Natural killer cell (primary cell): ENCODE measurements at regions not wholly inside any gene's neighbourhood (a gene's known extent, or its start where the extent isn't known, plus 50 kb on each side); places are given as distances from the start of the nearest gene placed in this dataset.

ENCODE experiments used
- ATAC-seq, 3 donors: fragments of 150-1000 bp in 2 of 3; fragments of 200-7000 bp in 1 of 3; cut with Tn5 transposase; 1 replicate in 1 of 3; 2 replicates in 2 of 3; pipeline ENCODE4 v1.10.0; 2021; ENCODE audit warnings: mild to moderate bottlenecking in 2 of 3, moderate library complexity in 2 of 3
- DNase-seq, 2 donors: peaks; one replicate each; pipeline versions ENCODE4 v3.0.0 to v3.0.0-alpha.2; 2013 to 2021; ENCODE audit warnings: mixed read lengths in 1 of 2
- H3K27ac ChIP-seq: one replicate; pipeline ENCODE4 v1.5.1; 2013; ENCODE audit warnings: mild to moderate bottlenecking, low read length
- H3K27me3 ChIP-seq: one replicate; pipeline ENCODE4 v1.6.1; 2013; ENCODE audit warnings: low read length; ENCODE audit not compliant: control insufficient read depth, insufficient read depth
- H3K36me3 ChIP-seq: one replicate; pipeline ENCODE4 v1.6.1; 2013; ENCODE audit warnings: low read length; ENCODE audit not compliant: control insufficient read depth, insufficient read depth
- H3K4me1 ChIP-seq: one replicate; pipeline ENCODE4 v1.6.1; 2013; ENCODE audit warnings: low read length; ENCODE audit not compliant: control insufficient read depth, insufficient read depth
- H3K4me3 ChIP-seq: one replicate; pipeline ENCODE4 v1.5.1; 2013; ENCODE audit warnings: low read length
- H3K9me3 ChIP-seq: one replicate; pipeline ENCODE4 v1.6.1; 2013; ENCODE audit warnings: low read length; ENCODE audit not compliant: control insufficient read depth, insufficient read depth
- H3K27ac Mint-ChIP-seq, 2 donors: one replicate each; pipeline ENCODE4 v1.8.0; 2022; ENCODE audit warnings: mild to moderate bottlenecking in 2 of 2, mixed read lengths in 2 of 2, moderate library complexity in 1 of 2
- H3K27me3 Mint-ChIP-seq, 2 donors: one replicate each; pipeline ENCODE4 v1.8.0; 2022; ENCODE audit warnings: low read depth in 2 of 2, mixed read lengths in 2 of 2
- H3K36me3 Mint-ChIP-seq: one replicate; pipeline ENCODE4 v1.8.0; 2022; ENCODE audit warnings: mixed read lengths
- H3K4me1 Mint-ChIP-seq, 2 donors: one replicate each; pipeline ENCODE4 v1.8.0; 2022; ENCODE audit warnings: mixed read lengths in 2 of 2
- H3K4me3 Mint-ChIP-seq: one replicate; pipeline ENCODE4 v1.8.0; 2022; ENCODE audit warnings: mild to moderate bottlenecking, moderate library complexity, mixed read lengths
- H3K9me3 Mint-ChIP-seq, 2 donors: one replicate each; pipeline ENCODE4 v1.8.0; 2022; ENCODE audit warnings: mixed read lengths in 2 of 2
- WGBS: methylation state at CpG from one replicate; pipeline ENCODE4 v1.1.7; 2013; ENCODE audit warnings: missing lambda C conversion rate; ENCODE audit not compliant: insufficient coverage; 5-methylcytosine and 5-hydroxymethylcytosine counted together
- intact Hi-C: fragments of 100-400 bp; cut with micrococcal nuclease; formaldehyde crosslinking; loops from one replicate; pipeline ENCODE4 v1.14.2; 2022
- TF ChIP-seq, protein P1 (sequence below): fragments of 200-600 bp; IDR thresholded peaks from one replicate; pipeline ENCODE4 v1.8.0; 2022; ENCODE audit warnings: antibody characterized with exemption

- H3K27ac ChIP-seq = no peak overlapping the region
- H3K4me1 ChIP-seq = no peaks in the 10 kb centered on the region
- no peak overlapping the region for H3K4me3 ChIP-seq
- Mint-ChIP-seq H3K4me1 (no peaks in the 10 kb centered on the region), H3K36me3 (no peaks in the 10 kb centered on the region), H3K4me3 (no peak overlapping the region), H3K27ac (no peak overlapping the region), H3K27me3 (no peaks in the 10 kb centered on the region), H3K9me3 (peaks cover 0 to 3% of the 10 kb centered on the region in 2 donors)
- ATAC-seq (no peak), DNase-seq (no peak)
- intact Hi-C loops = no loop called here
- 100% methylated on average over 2 of the region's 2 CpGs for WGBS
- H3K9me3 ChIP-seq = no peaks in the 10 kb centered on the region
- TF ChIP-seq, protein P1, sequence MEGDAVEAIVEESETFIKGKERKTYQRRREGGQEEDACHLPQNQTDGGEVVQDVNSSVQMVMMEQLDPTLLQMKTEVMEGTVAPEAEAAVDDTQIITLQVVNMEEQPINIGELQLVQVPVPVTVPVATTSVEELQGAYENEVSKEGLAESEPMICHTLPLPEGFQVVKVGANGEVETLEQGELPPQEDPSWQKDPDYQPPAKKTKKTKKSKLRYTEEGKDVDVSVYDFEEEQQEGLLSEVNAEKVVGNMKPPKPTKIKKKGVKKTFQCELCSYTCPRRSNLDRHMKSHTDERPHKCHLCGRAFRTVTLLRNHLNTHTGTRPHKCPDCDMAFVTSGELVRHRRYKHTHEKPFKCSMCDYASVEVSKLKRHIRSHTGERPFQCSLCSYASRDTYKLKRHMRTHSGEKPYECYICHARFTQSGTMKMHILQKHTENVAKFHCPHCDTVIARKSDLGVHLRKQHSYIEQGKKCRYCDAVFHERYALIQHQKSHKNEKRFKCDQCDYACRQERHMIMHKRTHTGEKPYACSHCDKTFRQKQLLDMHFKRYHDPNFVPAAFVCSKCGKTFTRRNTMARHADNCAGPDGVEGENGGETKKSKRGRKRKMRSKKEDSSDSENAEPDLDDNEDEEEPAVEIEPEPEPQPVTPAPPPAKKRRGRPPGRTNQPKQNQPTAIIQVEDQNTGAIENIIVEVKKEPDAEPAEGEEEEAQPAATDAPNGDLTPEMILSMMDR = no peak
- no peaks in the 10 kb centered on the region for H3K36me3 ChIP-seq
- no peaks in the 10 kb centered on the region for H3K27me3 ChIP-seq
Observed at GRCh38 chr7:16099302-16099849, 322.0 kb downstream of the CRPPA start.

DNA sequence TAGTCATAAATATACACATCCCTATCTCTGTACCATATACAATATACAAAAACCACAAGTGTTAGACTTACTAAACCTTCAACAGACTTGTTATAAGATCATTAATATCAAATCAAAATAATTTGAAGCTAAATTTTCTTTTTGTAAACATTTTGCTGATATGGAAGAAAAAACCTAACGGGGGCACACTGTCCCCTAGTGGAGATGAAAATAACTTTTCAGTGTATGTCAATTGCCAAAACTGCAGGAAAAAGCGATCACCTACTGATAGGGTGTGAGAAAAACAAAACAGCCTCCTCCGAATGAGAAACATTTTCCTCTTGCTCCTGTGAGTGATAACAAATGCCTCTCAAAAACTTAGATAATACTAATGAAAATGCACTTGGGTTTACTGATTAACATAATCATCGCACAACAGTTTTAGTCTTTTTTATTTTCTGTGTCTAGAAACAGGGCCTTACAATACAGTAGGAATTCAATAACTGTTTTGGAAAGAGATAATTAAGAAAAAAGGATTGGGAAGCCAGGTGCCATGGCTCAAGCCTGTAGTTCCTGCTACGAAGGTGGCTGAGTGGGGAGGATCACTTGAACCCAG lies 322.7 kb downstream of the CRPPA start:
- intact Hi-C loops = no loop called here
- no peaks in the 10 kb centered on the region for H3K4me1 Mint-ChIP-seq
- DNase-seq (no peak), ATAC-seq (no peak)
- no peaks in the 10 kb centered on the region for H3K27me3 Mint-ChIP-seq
- Histone ChIP-seq H3K4me3 (no peak overlapping the region), H3K36me3 (no peaks in the 10 kb centered on the region), H3K27ac (no peak overlapping the region), H3K9me3 (no peaks in the 10 kb centered on the region), H3K27me3 (no peaks in the 10 kb centered on the region), H3K4me1 (no peaks in the 10 kb centered on the region)
- no peak overlapping the region for H3K27ac Mint-ChIP-seq
- H3K4me3 Mint-ChIP-seq = no peak overlapping the region
- H3K36me3 Mint-ChIP-seq = no peaks in the 10 kb centered on the region
- WGBS = 83% methylated on average over 4 of the region's 5 CpGs
- TF ChIP-seq, protein P1 = peak; percentile 32
- H3K9me3 Mint-ChIP-seq = peaks cover 0 to 3% of the 10 kb centered on the region in 2 donors

- H3K9me3 ChIP-seq = no peaks in the 10 kb centered on the region
- ATAC-seq = no peak
- no peaks in the 10 kb centered on the region for H3K27me3 Mint-ChIP-seq
- no peak for DNase-seq
- intact Hi-C loops = no loop called here
- no peaks in the 10 kb centered on the region for H3K36me3 Mint-ChIP-seq
- no peaks in the 10 kb centered on the region for H3K27me3 ChIP-seq
- H3K36me3 ChIP-seq = no peaks in the 10 kb centered on the region
- H3K4me3 Mint-ChIP-seq = no peak overlapping the region
- no peaks in the 10 kb centered on the region for H3K4me1 Mint-ChIP-seq
- no peak overlapping the region for H3K27ac ChIP-seq
- no peak overlapping the region for H3K4me3 ChIP-seq
- TF ChIP-seq, protein P1 = no peak
- H3K9me3 Mint-ChIP-seq = peaks cover 0 to 3% of the 10 kb centered on the region in 2 donors
- no peaks in the 10 kb centered on the region for H3K4me1 ChIP-seq
- no peak overlapping the region for H3K27ac Mint-ChIP-seq
Observed at GRCh38 chr7:16098058-16098457, 323.3 kb downstream of the CRPPA start.
